ENCODE measurements at regions not wholly inside any gene's neighbourhood (a gene's known extent, or its start where the extent isn't known, plus 50 kb on each side); places are given as distances from the start of the nearest gene placed in this dataset.
A peak's percentile ranks its signal among the peaks of the same experiment; 100 is the strongest.
"Not testable (repeated sequence)": the region's sequence is repeated elsewhere in the genome, so short reads cannot be mapped to it uniquely, and the experiment has no call there.

DNA sequence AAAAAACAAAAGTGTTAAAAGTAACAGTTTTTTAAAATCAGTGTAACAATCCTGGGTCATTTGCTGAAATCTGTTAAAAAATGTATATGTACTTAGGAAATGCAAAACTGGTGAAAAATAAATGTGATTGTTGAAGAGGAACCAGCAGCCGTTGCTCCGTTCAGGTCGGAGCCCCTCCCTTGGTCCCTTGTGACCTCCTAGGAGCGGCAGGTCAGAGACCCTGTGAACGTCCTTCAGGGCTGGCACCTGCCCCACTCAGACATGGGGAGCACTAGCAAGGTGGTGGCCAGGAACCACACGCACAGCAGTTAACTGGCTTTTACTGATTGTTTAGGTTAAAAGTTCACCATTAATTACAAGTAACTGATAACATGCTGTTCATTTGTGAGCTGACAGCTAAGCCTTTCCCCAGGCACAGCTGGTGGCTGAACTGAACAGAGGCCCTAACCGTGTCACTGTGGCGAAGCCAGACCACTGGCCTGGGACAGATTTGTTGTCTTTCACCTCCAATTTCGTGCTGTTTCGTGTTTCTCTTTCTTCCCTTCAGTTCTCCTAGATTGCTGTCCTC lies 159.2 kb upstream of the ALKAL2 start:
- peak; percentile 10 for DNase-seq (ENCODE audit: low spot score)

DNA sequence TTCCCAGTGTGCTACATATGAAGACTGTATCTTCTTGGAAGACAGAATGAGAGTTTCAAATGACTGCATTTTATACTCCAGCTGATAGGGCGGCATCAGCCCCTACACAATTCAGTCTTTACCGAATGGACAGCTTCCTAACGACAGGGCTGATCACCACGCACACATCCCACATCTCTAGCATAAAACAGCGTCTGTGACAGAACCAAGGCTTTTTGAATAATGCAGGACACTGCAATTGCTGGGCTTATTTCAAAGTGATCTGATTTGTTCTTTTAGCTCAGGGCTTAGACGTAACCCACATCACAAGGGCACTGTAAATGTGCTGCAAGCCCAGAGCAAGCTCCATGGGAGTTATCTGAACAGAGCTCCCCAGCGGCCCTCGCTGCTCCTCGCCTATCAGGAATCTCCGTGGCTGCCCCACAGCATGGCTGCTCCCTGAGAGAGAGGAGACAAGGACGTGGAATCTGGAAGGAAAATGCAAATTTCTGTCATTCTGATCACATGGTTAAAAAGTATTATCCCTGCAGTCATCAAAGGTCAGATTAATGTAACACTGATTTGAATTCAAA lies 158.5 kb upstream of the ALKAL2 start:
- no peak for DNase-seq (ENCODE audit: low spot score)

DNA sequence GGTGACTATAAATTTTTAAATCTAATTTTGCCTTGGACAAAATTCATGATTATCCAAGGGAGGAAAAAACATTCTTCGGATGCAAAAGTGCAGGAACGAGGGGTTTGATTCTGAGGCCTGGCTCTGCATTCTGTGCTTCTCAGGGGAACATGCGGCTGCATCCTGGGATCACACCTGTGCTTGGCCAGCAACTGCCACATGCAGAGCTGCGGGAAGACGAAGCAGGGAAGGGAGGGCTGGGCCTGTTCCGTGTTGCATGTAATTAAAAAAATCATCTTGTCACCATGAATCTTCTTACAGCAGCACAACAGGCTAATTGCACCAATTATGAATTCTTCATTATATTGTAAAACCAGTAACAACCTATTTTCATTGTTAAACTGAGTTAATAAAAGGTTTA lies 158.0 kb upstream of the ALKAL2 start:
- no peak for DNase-seq (ENCODE audit: low spot score)

DNA sequence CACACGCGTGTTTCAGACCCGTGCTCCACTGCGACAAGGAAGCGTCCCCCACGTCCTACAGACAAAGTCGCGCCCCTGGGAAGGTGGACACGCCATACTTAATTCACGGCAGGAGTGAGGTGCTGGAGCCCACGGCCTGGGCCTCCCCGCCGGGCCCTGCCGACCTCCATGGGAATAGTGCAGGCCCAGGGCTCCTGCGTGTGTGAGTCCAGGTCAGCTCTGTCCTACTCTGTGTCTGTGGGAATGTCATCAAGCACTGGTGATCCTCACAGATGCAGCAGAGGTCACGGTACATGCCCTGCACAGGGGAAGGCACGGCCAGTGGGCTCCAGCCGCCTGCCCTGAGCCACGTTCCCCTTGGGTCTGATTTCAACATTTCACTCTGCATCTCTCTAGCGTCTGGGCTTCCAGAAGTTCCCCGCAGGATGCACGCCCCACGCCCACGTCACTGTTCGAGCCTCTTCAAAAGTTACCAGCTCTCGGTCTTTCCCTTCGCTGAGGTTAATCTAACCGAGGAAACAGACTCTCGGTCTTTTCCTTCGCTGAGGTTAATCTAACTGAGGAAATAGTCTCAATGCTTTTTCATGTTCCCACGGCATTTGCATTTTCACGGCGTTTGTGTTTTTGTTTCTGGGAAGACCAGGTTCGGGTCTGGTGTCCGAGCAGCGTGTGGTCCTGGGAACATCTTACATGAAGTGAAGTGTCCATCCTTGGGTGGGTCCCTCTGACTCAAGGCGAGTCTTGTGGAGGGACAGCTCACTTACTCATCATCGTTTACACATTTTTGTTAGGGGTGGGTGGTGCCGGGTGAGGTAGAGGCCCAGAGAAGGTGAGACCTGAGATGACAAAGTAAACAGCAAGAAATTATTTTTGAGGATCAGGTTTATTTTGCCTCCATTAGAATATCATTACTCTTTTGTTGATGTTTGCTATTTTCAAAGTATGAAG lies 157.3 kb upstream of the ALKAL2 start:
- DNase-seq (ENCODE audit: low spot score), result no peak

DNA sequence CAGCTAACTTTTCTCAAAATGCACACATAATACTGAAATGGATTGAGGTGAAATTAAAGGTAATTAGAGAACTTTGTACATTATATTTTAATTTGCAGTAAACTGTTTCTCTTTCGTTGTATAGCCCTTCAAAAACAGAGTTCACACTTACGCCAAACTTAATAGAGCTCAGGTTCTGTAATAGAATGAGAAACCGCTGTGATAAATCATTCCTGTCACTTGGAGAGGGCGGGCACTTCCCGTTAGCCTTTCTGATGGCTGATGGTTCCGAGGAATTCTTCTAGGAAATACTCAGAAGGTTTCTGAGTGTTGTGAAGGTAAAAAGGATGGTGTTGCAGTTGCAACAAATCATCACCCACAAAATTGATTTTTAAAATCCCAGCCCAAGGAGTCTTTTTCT lies 155.8 kb upstream of the ALKAL2 start:
- no peak for DNase-seq (ENCODE audit: low spot score)

DNA sequence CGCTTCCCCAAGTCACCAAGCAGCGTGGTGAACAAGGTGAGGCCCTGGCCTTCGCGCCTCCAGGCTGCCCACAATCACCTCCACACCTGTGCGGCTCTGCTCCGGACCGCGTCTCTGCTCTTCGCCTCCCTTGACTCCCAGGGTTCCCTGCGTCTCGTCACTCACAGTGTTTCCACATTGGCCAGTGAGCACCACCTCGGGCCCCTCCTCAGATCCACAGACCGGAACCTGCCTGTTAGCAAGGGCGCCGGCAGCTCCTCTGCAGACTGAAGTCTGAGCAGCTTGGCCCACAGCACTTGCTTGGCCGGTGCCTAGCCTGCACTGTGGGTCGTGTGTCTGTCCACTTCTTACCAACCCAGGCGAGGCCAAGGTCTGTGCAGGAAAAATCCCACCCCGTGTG lies 155.3 kb upstream of the ALKAL2 start:
- no peak for DNase-seq (ENCODE audit: low spot score)

DNA sequence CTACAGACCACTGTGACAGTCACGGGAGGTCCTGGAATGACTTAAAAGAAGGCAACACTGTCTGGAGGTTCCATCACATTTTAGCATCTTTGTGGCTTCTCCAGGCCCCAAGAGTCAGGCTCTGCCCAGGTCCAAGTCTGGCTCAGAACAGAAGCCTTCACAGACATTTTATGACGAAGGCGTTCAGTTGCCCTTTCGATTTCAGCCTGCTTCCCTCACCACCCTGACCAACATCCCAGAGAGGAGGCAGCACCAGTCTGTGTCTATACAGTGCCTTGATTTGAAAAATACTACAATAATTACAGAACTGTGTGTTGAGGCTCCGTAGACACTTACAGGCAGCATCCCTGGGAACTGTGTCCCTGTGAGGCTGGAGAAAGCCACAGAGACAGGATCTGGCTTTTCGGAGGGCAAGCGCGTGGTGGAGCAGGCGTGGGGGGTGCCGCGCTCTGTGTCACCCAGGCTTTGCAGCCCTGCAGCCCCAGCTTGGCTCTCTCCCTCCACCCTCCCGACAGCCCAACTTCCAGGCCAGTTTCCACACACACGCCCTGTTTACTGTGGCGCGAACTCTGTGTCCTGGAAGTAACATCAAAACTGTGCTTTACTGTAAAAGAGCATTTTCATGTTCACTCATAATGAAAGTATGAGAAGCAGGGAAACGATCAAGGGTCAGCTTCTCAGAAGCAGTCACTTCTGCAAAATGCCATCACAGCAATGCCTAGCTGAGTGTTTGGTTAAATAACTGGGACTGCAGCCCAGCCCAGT lies 153.5 kb upstream of the ALKAL2 start:
- DNase-seq (ENCODE audit: low spot score), result no peak

DNA sequence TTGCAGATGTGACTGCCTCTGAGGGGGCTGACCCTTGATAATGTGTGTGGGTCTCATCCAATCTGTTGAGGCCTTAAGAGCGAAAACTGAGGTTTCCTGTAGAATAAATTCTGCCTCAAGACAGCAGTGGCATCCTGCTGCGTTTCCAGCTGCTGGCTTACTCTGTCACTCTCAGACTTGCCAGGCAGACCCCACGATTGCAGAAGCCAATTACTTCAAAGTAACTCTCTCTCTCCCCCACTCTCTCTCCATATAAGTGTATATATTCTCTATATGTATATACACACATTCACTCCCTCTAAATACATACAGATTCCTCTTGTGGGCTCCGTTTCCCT lies 152.5 kb upstream of the ALKAL2 start:
- no peak for DNase-seq (ENCODE audit: low spot score)

DNA sequence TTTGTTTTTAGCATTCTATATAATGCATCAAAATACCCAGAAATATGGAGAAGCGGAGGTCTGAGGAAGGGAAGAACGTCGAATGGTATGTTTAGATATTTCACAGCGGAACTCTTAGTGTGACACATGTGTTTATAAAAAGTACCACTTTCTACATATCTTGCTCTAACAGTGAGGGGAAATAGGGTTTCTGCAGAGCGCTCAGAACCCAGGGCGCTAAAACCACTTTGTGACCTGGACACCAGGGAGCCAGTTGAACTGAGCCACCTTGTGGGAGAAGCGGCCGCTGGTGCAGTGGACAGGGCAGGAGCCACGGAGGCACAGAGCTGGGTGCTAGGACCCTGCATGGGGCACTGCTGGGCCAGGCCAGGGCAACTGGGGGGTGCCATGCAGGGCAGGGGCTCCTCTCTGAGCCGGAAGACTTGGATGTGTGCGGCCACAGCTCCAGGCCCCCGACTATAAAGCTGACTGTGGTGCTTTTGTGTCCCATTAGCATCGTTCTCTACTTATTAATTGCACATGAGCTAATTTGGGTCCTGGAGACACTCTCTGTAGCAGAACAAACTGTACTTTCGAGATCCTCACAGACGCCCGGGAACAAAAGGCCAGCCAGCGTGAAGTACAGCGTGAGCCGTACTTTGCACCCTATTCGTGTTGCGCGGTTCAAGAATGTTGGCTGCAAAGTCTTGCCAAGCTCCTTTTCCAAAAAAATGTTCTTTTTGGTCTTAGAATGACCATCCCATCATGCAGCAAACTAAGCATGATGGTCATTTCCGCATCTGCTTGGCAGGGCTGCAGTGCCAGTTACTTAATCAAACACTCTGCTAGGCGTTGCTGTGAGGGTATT lies 151.9 kb upstream of the ALKAL2 start:
- no peak for DNase-seq (ENCODE audit: low spot score)

DNA sequence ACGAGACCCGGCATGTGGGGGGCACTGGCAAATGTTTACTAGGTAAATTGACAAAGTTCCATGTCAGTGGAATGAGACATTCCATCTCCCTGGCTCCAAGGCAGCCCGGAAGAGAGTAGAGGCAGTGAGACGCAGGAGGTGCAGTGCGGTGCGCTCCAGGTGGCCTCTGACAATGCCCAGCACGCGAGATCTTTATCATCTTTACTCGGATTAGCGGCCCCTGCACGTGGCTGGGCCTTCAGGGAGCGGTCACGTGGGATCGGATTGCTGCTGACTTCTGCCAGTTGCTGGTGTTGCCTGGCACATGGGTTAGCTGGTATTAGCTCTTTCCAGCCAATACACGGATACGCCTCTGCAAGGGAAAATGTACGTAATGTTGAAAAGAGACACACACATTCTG lies 151.2 kb upstream of the ALKAL2 start:
- DNase-seq (ENCODE audit: low spot score), result no peak

DNA sequence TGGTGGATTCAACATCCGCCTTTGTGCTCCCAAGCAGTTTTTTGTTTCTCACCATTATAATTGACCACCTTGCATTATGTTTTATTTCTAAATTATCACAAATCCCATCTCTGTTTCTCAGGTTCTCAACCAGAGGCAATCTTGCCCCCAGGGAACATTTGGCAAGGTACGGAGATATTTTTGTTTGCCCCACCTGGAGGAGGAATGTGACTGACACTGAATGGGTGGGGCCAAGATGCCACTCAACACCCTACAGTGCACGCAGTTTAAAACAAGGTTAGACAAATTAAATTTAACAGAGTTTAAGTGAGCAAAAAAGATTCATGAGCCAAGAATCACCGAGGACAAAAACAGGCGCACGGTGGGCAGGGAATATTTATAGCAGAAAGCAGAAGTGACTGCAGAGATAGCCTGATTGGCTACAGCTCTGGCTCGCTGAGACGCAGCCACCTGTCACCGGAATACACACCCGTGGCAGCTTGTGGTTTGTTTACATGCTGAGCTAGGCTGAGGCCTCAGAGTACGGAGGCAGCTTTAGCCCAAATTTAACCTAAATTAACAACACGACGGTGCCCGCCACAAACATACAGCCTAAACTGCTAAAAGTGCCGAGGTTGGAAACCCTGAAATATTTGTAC lies 150.0 kb upstream of the ALKAL2 start:
- DNase-seq (ENCODE audit: low spot score), result peak; percentile 88

DNA sequence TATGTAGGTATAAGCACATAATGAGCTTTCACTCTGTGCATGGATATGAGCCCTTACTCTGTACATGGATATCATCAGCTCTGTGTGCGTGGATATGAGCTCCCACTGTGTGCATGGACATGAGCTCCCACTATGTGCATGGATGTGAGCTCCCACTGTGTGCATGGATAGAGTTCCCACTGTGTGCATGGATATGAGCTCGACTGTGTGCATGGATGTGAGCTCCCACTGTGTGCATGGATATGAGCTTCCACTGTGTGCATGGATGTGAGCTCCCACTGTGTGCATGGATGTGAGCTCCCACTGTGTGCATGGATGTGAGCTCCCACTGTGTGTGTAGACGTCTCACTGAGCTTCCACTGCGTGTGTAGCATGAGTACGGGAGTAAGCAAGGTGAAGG lies 149.3 kb upstream of the ALKAL2 start:
- DNase-seq (ENCODE audit: low spot score), result no peak

DNA sequence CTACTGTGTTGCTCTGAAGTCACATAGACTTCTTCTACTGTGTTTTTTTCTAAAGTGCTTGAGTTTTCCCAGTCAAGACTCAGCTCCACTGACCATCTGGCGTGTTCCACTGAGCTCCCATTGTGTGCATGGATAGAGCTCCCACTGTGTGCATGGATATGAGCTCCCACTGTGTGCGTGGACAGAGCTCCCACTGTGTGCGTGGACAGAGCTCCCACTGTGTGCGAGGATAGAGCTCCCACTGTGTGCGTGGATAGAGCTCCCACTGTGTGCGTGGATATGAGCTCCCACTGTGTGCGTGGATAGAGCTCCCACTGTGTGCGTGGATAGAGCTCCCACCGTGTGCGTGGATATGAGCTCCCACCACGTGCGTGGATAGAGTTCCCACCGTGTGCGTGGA lies 148.3 kb upstream of the ALKAL2 start:
- DNase-seq (ENCODE audit: low spot score), result no peak

DNA sequence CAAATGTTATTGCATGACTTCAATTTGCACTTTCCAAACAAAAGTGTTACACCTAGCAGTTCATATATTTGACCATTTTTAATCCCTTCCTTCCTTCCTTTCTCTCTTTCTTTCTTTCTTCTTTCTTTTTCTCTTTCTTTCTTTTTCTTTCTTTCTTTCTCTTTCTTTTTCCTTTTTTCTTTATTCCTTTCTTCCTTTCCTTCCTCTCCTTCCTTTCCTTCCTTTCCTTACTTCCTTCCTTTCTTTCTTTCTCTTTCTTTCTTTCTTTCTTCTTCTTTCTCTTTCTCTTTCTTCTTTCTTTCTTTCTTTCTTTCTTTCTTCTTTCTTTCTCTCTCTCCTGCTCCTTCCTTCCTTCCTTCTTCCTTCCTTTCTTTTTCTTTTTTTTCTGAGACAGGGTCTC lies 146.7 kb upstream of the ALKAL2 start:
- no peak for DNase-seq (ENCODE audit: low spot score)

DNA sequence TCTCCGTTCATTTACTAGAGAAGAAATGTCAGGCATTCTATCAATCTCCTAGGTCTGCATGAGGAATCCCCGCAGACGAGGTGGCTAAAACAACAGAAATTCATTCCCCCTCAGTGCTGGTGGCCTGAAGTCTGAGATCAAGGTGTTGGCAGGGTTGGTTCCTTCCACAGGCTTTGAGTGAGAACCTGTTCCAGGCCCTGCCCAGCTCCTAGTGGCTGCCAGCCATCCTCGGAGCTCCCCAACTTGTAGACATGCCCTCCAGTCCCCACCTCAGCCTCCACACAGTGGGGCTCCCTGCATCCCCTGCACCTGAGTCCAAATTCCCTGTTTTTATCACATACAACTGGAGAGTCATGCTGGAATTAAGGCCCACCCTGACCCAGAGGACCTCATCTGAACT lies 145.3 kb upstream of the ALKAL2 start:
- DNase-seq (ENCODE audit: low spot score), result no peak

DNA sequence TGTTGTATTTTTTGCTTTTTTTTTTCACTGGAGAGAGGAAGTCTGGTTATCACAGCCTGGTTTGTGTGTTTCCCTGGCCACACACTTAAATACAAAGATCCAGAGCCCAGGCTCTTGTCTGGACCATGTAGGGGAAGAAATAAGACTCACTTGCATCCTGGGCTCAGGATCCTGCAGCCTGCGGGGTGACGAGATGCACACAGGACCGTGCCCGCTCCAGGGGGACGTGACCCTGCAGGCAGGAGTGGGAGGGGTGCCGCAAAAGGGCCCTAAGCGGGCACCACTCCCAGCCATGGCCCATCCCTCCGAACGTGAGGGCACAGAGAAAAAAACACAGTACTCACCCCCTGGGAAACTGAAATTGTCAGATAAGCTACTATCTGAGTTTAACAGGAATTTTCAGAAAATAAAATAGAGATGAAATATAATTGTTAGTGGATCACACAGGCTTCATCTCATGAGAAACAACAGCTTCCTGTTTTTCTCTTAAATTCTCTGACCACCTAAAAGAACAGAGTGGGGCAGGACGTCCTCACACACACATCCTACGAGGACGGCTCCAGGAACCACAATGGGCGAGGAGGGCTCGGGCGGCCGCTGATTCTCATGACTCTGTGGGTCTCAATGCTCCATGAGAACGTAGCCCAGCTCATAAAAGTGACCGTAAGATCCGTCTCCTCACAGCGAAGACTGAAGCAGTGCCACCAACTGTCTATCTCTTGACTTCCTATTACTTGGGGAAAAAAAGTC lies 142.6 kb upstream of the ALKAL2 start:
- DNase-seq (ENCODE audit: low spot score), result no peak

DNA sequence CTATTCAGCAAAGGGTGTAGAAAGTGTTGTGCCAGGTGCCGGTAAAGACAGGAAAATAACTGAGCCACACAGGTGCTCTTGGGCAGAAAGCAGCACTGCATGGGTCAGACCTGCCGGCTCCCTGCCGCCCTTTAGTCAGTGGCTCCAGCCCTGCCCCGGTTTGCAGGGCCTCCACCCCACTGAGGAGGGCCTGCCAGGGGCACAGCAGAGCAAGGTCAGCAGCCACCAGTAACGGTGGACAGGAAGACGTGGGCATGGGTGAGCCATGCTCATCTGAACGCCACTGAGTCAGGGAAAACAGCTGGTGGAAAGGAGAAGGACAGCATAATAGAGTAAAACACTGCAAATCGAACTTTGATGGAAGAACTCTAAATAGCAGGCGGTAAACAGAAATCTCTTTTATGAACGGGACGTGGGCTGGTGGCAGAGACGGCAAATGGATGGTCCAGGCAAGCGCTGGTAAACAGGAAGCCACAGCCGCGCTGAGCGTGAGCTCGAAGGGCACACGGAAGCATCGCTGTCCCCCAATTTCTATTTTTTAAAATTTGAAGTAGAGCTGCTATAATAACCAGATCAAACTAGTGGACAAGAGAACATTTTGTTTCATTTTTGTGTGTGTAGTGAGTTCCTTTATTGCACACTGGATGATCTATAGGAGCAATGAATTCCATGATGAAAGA lies 141.8 kb upstream of the ALKAL2 start:
- DNase-seq (ENCODE audit: low spot score), result no peak

DNA sequence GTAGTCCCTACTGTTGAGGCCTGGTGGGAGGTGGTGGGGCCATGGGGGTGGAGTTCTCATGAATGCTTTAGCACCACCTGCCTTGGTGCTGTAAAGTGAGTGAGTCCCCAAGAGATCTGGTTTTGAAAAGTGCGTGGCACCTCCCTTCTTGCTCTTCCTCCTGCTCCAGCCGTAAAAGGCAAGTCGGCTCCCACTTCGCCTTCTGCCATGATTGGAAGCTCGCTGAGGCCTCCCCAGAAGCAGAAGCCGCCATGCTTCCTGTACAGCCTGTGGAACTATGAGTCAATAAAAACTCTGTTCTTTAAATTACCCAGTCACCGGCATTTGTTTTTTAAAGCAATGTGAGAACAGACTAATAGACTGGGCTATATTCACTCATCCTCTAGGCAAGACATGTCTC lies 141.3 kb upstream of the ALKAL2 start:
- DNase-seq (ENCODE audit: low spot score), result no peak

DNA sequence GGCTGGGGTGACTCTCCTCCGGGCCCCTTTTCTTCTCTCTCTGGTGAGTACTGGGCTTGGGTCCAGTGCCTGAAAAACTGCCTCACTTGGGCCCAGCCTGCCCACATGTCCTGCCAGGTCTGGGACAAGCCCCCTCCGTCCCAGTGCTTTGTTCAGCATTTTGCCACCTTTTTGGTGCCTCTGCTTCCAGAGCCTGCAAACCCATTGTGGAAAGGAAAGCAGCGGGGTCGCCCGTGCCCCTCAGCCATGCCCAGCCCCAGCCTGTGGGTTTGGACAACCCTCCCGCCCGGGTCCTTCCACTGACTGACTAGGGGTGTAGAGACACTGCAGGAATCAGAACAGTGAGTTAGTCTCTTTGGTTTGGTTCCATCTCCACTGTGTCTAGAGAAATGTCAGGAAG lies 140.7 kb upstream of the ALKAL2 start:
- DNase-seq (ENCODE audit: low spot score), result no peak

DNA sequence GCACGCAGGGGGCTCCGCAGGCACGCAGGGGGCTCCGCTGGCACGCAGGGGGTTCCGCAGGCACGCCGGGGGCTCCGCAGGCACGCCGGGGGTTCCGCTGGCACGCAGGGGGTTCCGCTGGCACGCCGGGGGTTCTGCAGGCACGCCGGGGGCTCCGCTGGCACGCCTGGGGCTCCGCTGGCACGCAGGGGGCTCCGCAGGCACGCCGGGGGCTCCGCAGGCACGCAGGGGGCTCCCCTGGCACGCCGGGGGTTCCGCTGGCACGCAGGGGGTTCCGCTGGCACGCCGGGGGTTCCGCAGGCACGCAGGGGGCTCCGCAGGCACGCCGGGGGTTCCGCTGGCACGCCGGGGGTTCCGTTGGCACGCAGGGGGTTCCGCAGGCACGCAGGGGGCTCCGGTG lies 138.8 kb upstream of the ALKAL2 start:
- DNase-seq (ENCODE audit: low spot score), result not testable (repeated sequence)
